Prostate gland (tissue), 2 donors: ENCODE measurements at regions not wholly inside any gene's neighbourhood (a gene's known extent, or its start where the extent isn't known, plus 50 kb on each side); places are given as distances from the start of the nearest gene placed in this dataset.

Source experiments
- CTCF ChIP-seq, 4 experiments: fragments of 200-600 bp in 2 of 4; fragments of 450-650 bp in 2 of 4; sonication (generic) in 2 of 4; IDR thresholded peaks; 1 replicate in 3 of 4; 2 replicates in 1 of 4; pipeline ENCODE4 v1.5.1; 2016 to 2019; ENCODE audit warnings: antibody characterized with exemption in 4 of 4, mild to moderate bottlenecking in 2 of 4, moderate library complexity in 2 of 4
- POLR2A ChIP-seq: fragments of 450-650 bp; IDR thresholded peaks from one replicate; pipeline ENCODE4 v1.6.1; 2016; ENCODE audit warnings: antibody characterized with exemption, mild to moderate bottlenecking
- POLR2AphosphoS5 ChIP-seq: sonication (generic); formaldehyde crosslinking; IDR thresholded peaks from one replicate; pipeline ENCODE4 v1.6.1; 2017; ENCODE audit warnings: antibody characterized with exemption

DNA sequence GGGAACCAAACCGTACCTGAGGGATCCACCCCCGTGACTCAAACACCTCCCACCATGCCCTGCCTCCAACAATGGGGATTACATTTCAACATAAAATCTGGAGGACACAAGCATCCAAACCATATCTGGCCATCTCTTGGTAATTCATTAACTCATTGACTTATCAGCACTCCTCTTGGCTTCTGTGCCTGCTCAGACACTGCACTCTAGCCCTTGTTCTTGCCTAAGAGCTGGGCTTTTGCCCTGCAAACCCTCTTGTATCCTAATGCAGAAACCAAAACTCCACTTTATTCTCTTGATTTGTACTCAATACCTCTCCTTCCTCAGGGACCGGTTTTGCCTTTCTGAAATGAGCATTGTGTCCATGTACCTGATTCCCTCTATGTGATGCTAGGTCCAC lies 330.2 kb upstream of the FZD8 start:
- TF ChIP-seq POLR2A (no peak), CTCF (IDR thresholded peaks at IDR 0.05) (no peak), POLR2AphosphoS5 (no peak)
